ENCODE measurements at regions not wholly inside any gene's neighbourhood (a gene's known extent, or its start where the extent isn't known, plus 50 kb on each side); places are given as distances from the start of the nearest gene placed in this dataset.
"Not testable (repeated sequence)": the region's sequence is repeated elsewhere in the genome, so short reads cannot be mapped to it uniquely, and the experiment has no call there.

- Histone ChIP-seq H3K27ac (no peak overlapping the region), H3K4me3 (no peak overlapping the region), H3K4me1 (peaks cover 0 to 8% (median 1%) of the 10 kb centered on the region in 4 donors), H3K36me3 (no peaks in the 10 kb centered on the region), H3K9me3 (no peaks in the 10 kb centered on the region), H3K27me3 (peaks cover 0 to 6% of the 10 kb centered on the region in 2 donors)
- ATAC-seq = peak; percentile 96 to 99 (median 99)
- intact Hi-C loops (cut with DNase I) = no loop called here
- TF ChIP-seq CTCF (IDR thresholded peaks at IDR 0.05) (no peak), POLR2A (IDR thresholded peaks at IDR 0.05) (no peak)
- WGBS (ENCODE audit: insufficient coverage, low coverage, low lambda C conversion rate, missing lambda C conversion rate) = 6% methylated on average over 2 of the region's 2 CpGs
- no peak for DNase-seq
Measured at GRCh38 chr7:112692333-112692732, 97.9 kb downstream of the TMEM168 start.

GRCh38 chr7:112697211-112697610, 93.0 kb downstream of the TMEM168 start:
- H3K27ac ChIP-seq; ATAC-seq; DNase-seq; H3K9me3 ChIP-seq; H3K4me1 ChIP-seq; H3K36me3 ChIP-seq; H3K4me3 ChIP-seq; intact Hi-C loops (cut with DNase I); H3K27me3 ChIP-seq: not testable (repeated sequence)
- 80% methylated on average over 1 of the region's 30 CpGs for WGBS (ENCODE audit: insufficient coverage, low coverage, low lambda C conversion rate, missing lambda C conversion rate)

DNA sequence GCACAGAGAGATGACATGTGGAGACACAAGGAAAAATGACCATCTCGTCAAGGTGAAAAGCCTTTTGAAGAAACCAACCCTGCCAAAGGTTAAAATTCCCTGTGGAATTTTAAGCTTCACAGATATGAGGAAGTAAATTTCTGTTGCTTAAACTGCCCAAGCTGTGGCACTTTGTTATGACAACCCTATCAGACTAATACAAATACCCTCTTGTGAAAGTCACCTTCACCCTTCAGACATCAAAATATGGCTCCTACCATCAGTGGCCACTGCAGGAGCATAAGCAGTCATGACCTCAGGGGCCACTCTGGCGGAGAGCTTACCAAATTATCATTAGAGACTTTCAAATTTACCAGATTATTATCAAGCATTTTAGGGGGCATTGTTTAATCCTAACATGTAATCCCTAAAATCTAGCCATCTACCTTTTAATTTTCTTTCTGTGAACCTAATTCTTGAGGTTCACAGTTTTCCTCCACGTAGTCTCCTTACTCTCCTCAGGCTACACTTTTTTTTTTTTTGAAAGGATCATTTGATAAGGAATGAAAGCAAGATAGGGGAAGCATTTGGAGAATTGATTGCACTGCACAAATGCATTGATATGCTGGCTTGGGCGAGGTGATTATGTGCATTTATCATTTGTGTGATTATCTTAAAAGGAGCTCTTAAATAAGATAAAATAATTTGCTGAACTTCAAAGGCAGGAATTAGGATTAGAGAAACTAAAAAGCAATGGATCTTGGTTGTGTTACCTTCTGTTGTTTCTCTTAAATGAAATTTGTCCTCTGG, 90.3 kb downstream of the TMEM168 start:
- DNase-seq (no peak), ATAC-seq (no peak)
- Histone ChIP-seq H3K27ac (no peak overlapping the region), H3K36me3 (no peaks in the 10 kb centered on the region), H3K4me1 (no peaks in the 10 kb centered on the region), H3K9me3 (no peaks in the 10 kb centered on the region), H3K27me3 (peaks cover 0 to 7% of the 10 kb centered on the region in 2 donors), H3K4me3 (no peak overlapping the region)
- WGBS (ENCODE audit: insufficient coverage, low coverage, low lambda C conversion rate, missing lambda C conversion rate) = 32% methylated on average over 4 of the region's 4 CpGs
- intact Hi-C loops (cut with DNase I) = no loop called here
- no peak for TF ChIP-seq POLR2A (IDR thresholded peaks at IDR 0.05)
- TF ChIP-seq CTCF (IDR thresholded peaks at IDR 0.05) = no peak

DNA sequence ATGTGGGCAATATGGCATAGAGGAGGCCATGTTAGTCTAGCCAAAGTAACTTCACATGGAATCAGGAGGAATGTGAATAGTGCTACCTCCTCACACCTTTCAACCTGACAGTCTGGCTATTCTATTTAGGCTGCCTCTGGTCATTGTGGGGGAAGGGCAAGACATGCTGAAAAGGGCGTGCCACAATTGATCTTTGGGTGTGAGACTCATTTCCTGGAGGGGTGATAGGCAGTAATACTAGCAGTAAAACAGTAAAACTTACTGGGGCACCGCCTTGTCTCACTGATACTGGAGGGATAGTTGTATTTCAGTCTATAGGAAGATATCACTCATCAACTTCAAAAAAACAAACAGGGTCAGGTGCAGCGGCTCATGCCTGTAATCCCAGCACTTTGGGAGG, 88.7 kb downstream of the TMEM168 start:
- Histone ChIP-seq H3K27me3 (peaks cover 0 to 7% of the 10 kb centered on the region in 2 donors), H3K4me1 (no peaks in the 10 kb centered on the region), H3K9me3 (no peaks in the 10 kb centered on the region), H3K4me3 (no peak overlapping the region), H3K27ac (no peak overlapping the region), H3K36me3 (no peaks in the 10 kb centered on the region)
- intact Hi-C loops (cut with DNase I) = no loop called here
- DNase-seq = no peak
- 51% methylated on average over 3 of the region's 3 CpGs for WGBS (ENCODE audit: insufficient coverage, low coverage, low lambda C conversion rate, missing lambda C conversion rate)
- TF ChIP-seq CTCF (IDR thresholded peaks at IDR 0.05) = no peak
- no peak for TF ChIP-seq POLR2A (IDR thresholded peaks at IDR 0.05)
- ATAC-seq = no peak

GRCh38 chr7:112707655-112708054, 82.5 kb downstream of the TMEM168 start:
- DNase-seq = no peak
- Histone ChIP-seq H3K9me3 (no peaks in the 10 kb centered on the region), H3K27ac (no peak overlapping the region), H3K4me3 (no peak overlapping the region), H3K27me3 (peaks cover 0 to 4% of the 10 kb centered on the region in 2 donors), H3K36me3 (no peaks in the 10 kb centered on the region), H3K4me1 (no peaks in the 10 kb centered on the region)
- intact Hi-C loops (cut with DNase I) = no loop called here
- no peak for TF ChIP-seq CTCF (IDR thresholded peaks at IDR 0.05)
- no peak for TF ChIP-seq POLR2A (IDR thresholded peaks at IDR 0.05)
- WGBS (ENCODE audit: insufficient coverage, low coverage, low lambda C conversion rate, missing lambda C conversion rate) = 31% methylated on average over 2 of the region's 2 CpGs
- no peak for ATAC-seq

All from right lobe of liver (tissue), 6 donors.